Spleen (tissue), 7 donors: ENCODE measurements at regions not wholly inside any gene's neighbourhood (a gene's known extent, or its start where the extent isn't known, plus 50 kb on each side); places are given as distances from the start of the nearest gene placed in this dataset.

Experiments
- POLR2AphosphoS5 ChIP-seq, 3 donors: sonication (generic); formaldehyde crosslinking; IDR thresholded peaks; one replicate each; pipeline ENCODE4 v1.5.1; 2017; ENCODE audit warnings: antibody characterized with exemption in 3 of 3
- TF ChIP-seq, protein P1 (sequence below), 11 experiments: fragments of 200-600 bp in 7 of 11; fragments of 450-650 bp in 4 of 11; sonication (generic) in 4 of 11; IDR thresholded peaks in 8 of 11; conservative IDR thresholded peaks in 3 of 11; 1 replicate in 7 of 11; 2 replicates in 4 of 11; pipeline versions ENCODE4 v1.4.0 to v1.8.0; 2016 to 2021; ENCODE audit warnings: antibody characterized with exemption in 11 of 11, inconsistent platforms in 4 of 11, mild to moderate bottlenecking in 1 of 11
- donor health status: DM: no; HTN: no; CAD: no; lungs with moderate emphysema.
- donor health status: DM: no; HTN: no; CAD: no.
- donor health status: DM: no; HTN: no; CAD: no.

DNA sequence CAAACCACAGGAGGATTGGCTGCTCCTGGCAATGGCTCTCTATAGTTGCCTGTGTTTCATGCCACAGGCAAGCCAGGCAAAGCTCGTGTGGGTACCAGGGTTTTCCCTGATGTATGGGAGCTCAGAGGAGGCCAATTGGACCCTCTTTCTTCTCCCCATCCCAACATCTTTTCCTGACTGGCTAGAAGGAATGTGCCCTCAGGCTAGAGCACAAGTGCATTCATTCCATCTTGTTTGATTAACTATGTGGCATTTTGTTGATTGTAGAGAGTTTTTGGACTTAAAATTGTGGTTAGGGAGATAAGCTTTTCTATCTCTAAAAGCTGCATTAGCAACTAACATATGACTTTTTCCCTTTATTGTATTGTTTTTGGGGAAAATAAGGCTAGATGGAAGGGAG, 561.3 kb downstream of the PSAT1 start:
- TF ChIP-seq, protein P1, sequence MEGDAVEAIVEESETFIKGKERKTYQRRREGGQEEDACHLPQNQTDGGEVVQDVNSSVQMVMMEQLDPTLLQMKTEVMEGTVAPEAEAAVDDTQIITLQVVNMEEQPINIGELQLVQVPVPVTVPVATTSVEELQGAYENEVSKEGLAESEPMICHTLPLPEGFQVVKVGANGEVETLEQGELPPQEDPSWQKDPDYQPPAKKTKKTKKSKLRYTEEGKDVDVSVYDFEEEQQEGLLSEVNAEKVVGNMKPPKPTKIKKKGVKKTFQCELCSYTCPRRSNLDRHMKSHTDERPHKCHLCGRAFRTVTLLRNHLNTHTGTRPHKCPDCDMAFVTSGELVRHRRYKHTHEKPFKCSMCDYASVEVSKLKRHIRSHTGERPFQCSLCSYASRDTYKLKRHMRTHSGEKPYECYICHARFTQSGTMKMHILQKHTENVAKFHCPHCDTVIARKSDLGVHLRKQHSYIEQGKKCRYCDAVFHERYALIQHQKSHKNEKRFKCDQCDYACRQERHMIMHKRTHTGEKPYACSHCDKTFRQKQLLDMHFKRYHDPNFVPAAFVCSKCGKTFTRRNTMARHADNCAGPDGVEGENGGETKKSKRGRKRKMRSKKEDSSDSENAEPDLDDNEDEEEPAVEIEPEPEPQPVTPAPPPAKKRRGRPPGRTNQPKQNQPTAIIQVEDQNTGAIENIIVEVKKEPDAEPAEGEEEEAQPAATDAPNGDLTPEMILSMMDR (IDR thresholded peaks at IDR 0.05 in 8 of 11, conservative IDR thresholded peaks at IDR 0.05 in 3 of 11): no peak
- no peak for TF ChIP-seq POLR2AphosphoS5 (IDR thresholded peaks at IDR 0.05)
